ENCODE measurements at regions not wholly inside any gene's neighbourhood (a gene's known extent, or its start where the extent isn't known, plus 50 kb on each side); places are given as distances from the start of the nearest gene placed in this dataset.
"Not testable (repeated sequence)": the region's sequence is repeated elsewhere in the genome, so short reads cannot be mapped to it uniquely, and the experiment has no call there.

GRCh38 chr1:233790662-233791371 is 113.7 kb upstream of the SLC35F3 start:
- peak; percentile 39 for DNase-seq

GRCh38 chr1:233791372-233791703 is 113.1 kb upstream of the SLC35F3 start:
- no peak for DNase-seq

GRCh38 chr1:233791721-233792120 is 112.8 kb upstream of the SLC35F3 start:
- no peak for DNase-seq

- no peak for DNase-seq
These were observed 109.6 kb upstream of the SLC35F3 start for GRCh38 chr1:233794863-233795262.

- no peak for DNase-seq
These were observed 108.2 kb upstream of the SLC35F3 start for GRCh38 chr1:233796146-233796783.

GRCh38 chr1:233802611-233803010 is 101.9 kb upstream of the SLC35F3 start:
- no peak for DNase-seq

- DNase-seq, result no peak
These were observed 98.7 kb upstream of the SLC35F3 start for GRCh38 chr1:233805786-233806185.

GRCh38 chr1:233815357-233815756 is 89.1 kb upstream of the SLC35F3 start:
- no peak for DNase-seq

GRCh38 chr1:233815865-233816264 is 88.6 kb upstream of the SLC35F3 start:
- DNase-seq, result no peak

- DNase-seq, result no peak
These were observed 88.1 kb upstream of the SLC35F3 start for GRCh38 chr1:233816348-233816747.

- DNase-seq, result no peak
These were observed 85.4 kb upstream of the SLC35F3 start for GRCh38 chr1:233819042-233819441.

GRCh38 chr1:233824179-233824578 is 80.3 kb upstream of the SLC35F3 start:
- DNase-seq, result not testable (repeated sequence)

- not testable (repeated sequence) for DNase-seq
These were observed 76.5 kb upstream of the SLC35F3 start for GRCh38 chr1:233827937-233828336.

- no peak for DNase-seq
These were observed 76.0 kb upstream of the SLC35F3 start for GRCh38 chr1:233828480-233828879.

- DNase-seq, result no peak
These were observed 69.9 kb upstream of the SLC35F3 start for GRCh38 chr1:233834609-233835008.

GRCh38 chr1:233838207-233838606 is 66.3 kb upstream of the SLC35F3 start:
- not testable (repeated sequence) for DNase-seq

- no peak for DNase-seq
These were observed 60.8 kb upstream of the SLC35F3 start for GRCh38 chr1:233843525-233844204.

GRCh38 chr1:233844275-233844674 is 60.2 kb upstream of the SLC35F3 start:
- no peak for DNase-seq

GRCh38 chr1:233844692-233845091 is 59.8 kb upstream of the SLC35F3 start:
- DNase-seq, result no peak

Measured in CD4-positive, alpha-beta T cell treated with Interleukin-10 for 1 hour (primary cell).